Endodermal cell (in vitro differentiated cells): ENCODE measurements at regions not wholly inside any gene's neighbourhood (a gene's known extent, or its start where the extent isn't known, plus 50 kb on each side); places are given as distances from the start of the nearest gene placed in this dataset.

Source experiments
- DNase-seq: peaks from one replicate; pipeline ENCODE4 v3.0.0-alpha.2; 2017
- H3K27ac ChIP-seq: 2 replicates; pipeline ENCODE4 v1.5.1; 2013; ENCODE audit warnings: mild to moderate bottlenecking, low read depth, low read length, moderate library complexity
- H3K27me3 ChIP-seq: 2 replicates; pipeline ENCODE4 v1.6.1; 2013; ENCODE audit warnings: mild to moderate bottlenecking, low read length, moderate library complexity; ENCODE audit not compliant: insufficient read depth, control insufficient read depth, poor library complexity, severe bottlenecking
- H3K36me3 ChIP-seq: 2 replicates; pipeline ENCODE4 v1.7.0; 2013; ENCODE audit warnings: mild to moderate bottlenecking, low read length, moderate library complexity; ENCODE audit not compliant: control insufficient read depth, insufficient read depth
- H3K4me1 ChIP-seq: one replicate; pipeline ENCODE4 v1.7.0; 2013; ENCODE audit warnings: low read length; ENCODE audit not compliant: control insufficient read depth, insufficient read depth
- H3K4me3 ChIP-seq: 2 replicates; pipeline ENCODE4 v1.5.1; 2013; ENCODE audit warnings: mild to moderate bottlenecking, low read length, moderate library complexity
- H3K9ac ChIP-seq: 2 replicates; pipeline ENCODE4 v1.6.1; 2013; ENCODE audit warnings: mild to moderate bottlenecking, low read length, moderate library complexity; ENCODE audit not compliant: poor library complexity, severe bottlenecking; ENCODE audit errors: extremely low read depth
- H3K9me3 ChIP-seq: 2 replicates; pipeline ENCODE4 v1.6.1; 2013; ENCODE audit warnings: mild to moderate bottlenecking, low read length, moderate library complexity; ENCODE audit not compliant: control insufficient read depth
- H3K27ac Mint-ChIP-seq: 2 replicates; pipeline ENCODE4 v1.8.0; 2020; ENCODE audit warnings: mixed read lengths
- H3K27me3 Mint-ChIP-seq: 2 replicates; pipeline ENCODE4 v1.8.0; 2021; ENCODE audit warnings: mild to moderate bottlenecking, mixed read lengths; ENCODE audit not compliant: insufficient read depth
- H3K36me3 Mint-ChIP-seq: 2 replicates; pipeline ENCODE4 v1.8.0; 2020; ENCODE audit warnings: low read depth, mixed read lengths
- H3K4me1 Mint-ChIP-seq: 2 replicates; pipeline ENCODE4 v1.8.0; 2020; ENCODE audit warnings: mixed read lengths
- H3K4me3 Mint-ChIP-seq: 2 replicates; pipeline ENCODE4 v1.8.0; 2020; ENCODE audit warnings: mild to moderate bottlenecking, moderate library complexity, mixed read lengths
- H3K9me3 Mint-ChIP-seq: 2 replicates; pipeline ENCODE4 v1.8.0; 2020; ENCODE audit warnings: mild to moderate bottlenecking, mixed read lengths
- CTCF ChIP-seq: fragments of 200-600 bp; sonication (generic); conservative IDR thresholded peaks from 2 replicates; pipeline ENCODE4 v1.5.0; 2021; ENCODE audit warnings: antibody characterized with exemption, mild to moderate bottlenecking
- WGBS, 2 experiments: methylation state at CpG; one replicate each; pipeline versions ENCODE4 v1.1.5 to v1.1.7; 2013; ENCODE audit warnings: missing lambda C conversion rate in 2 of 2, mixed read lengths in 1 of 2; ENCODE audit not compliant: insufficient coverage in 1 of 2, insufficient read length in 1 of 2; 5-methylcytosine and 5-hydroxymethylcytosine counted together

- WGBS, 2 experiments, result 65% methylated on average over 2 of the region's 2 CpGs; no CpG with 5 or more reads in 1 of the 2 experiments
- H3K9me3 ChIP-seq, result peaks cover 9% of the 10 kb centered on the region
- no peak overlapping the region for H3K4me3 ChIP-seq
- H3K27ac ChIP-seq, result no peak overlapping the region
- H3K27me3 Mint-ChIP-seq, result no peaks in the 10 kb centered on the region
- H3K27ac Mint-ChIP-seq, result no peak overlapping the region
- H3K4me1 ChIP-seq, result peaks cover 4% of the 10 kb centered on the region
- H3K4me1 Mint-ChIP-seq, result peaks cover 30% of the 10 kb centered on the region
- TF ChIP-seq CTCF, result no peak
- no peaks in the 10 kb centered on the region for H3K36me3 Mint-ChIP-seq
- peaks cover 9% of the 10 kb centered on the region for H3K9me3 Mint-ChIP-seq
- no peaks in the 10 kb centered on the region for H3K27me3 ChIP-seq
- no peak overlapping the region for H3K4me3 Mint-ChIP-seq
- H3K36me3 ChIP-seq, result no peaks in the 10 kb centered on the region
- H3K9ac ChIP-seq, result no peak overlapping the region
- DNase-seq, result no peak
These were observed 1158.1 kb downstream of the FSTL5 start for GRCh38 chr4:161005746-161006145.

GRCh38 chr4:161008527-161008926, 1155.3 kb downstream of the FSTL5 start:
- WGBS, 2 experiments, result 100% methylated on average over 2 of the region's 2 CpGs; no CpG with 5 or more reads in 1 of the 2 experiments
- no peak for TF ChIP-seq CTCF
- no peak overlapping the region for H3K27ac ChIP-seq

GRCh38 chr4:161010227-161010626, 1153.6 kb downstream of the FSTL5 start:
- TF ChIP-seq CTCF, result no peak
- 100% methylated on average over 1 of the region's 2 CpGs; no CpG with 5 or more reads in 1 of the 2 experiments for WGBS, 2 experiments
- H3K36me3 Mint-ChIP-seq, result no peaks in the 10 kb centered on the region

More at GRCh38 chr4:161008527-161008926, 1155.3 kb downstream of the FSTL5 start:
- Histone ChIP-seq H3K4me3 (no peak overlapping the region), H3K4me1 (peaks cover 4% of the 10 kb centered on the region), H3K9ac (no peak overlapping the region), H3K9me3 (no peaks in the 10 kb centered on the region), H3K27me3 (no peaks in the 10 kb centered on the region), H3K36me3 (no peaks in the 10 kb centered on the region)
- no peaks in the 10 kb centered on the region for H3K27me3 Mint-ChIP-seq
- DNase-seq, result no peak
- peaks cover under 1% of the 10 kb centered on the region for H3K9me3 Mint-ChIP-seq
- H3K27ac Mint-ChIP-seq, result no peak overlapping the region
- peaks cover 30% of the 10 kb centered on the region for H3K4me1 Mint-ChIP-seq
- no peak overlapping the region for H3K4me3 Mint-ChIP-seq
- no peaks in the 10 kb centered on the region for H3K36me3 Mint-ChIP-seq

More at GRCh38 chr4:161010227-161010626, 1153.6 kb downstream of the FSTL5 start:
- H3K27me3 Mint-ChIP-seq, result no peaks in the 10 kb centered on the region
- no peak for DNase-seq
- no peak overlapping the region for H3K4me3 Mint-ChIP-seq
- Histone ChIP-seq H3K27me3 (no peaks in the 10 kb centered on the region), H3K27ac (no peak overlapping the region), H3K36me3 (no peaks in the 10 kb centered on the region), H3K4me1 (peaks cover 4% of the 10 kb centered on the region), H3K4me3 (no peak overlapping the region), H3K9ac (no peak overlapping the region), H3K9me3 (no peaks in the 10 kb centered on the region)
- peaks cover 30% of the 10 kb centered on the region for H3K4me1 Mint-ChIP-seq
- H3K27ac Mint-ChIP-seq, result no peak overlapping the region
- H3K9me3 Mint-ChIP-seq, result no peaks in the 10 kb centered on the region
